ENCODE measurements at regions not wholly inside any gene's neighbourhood (a gene's known extent, or its start where the extent isn't known, plus 50 kb on each side); places are given as distances from the start of the nearest gene placed in this dataset.

GRCh38 chr4:60327651-60328050 is 872.5 kb upstream of the ADGRL3 start:
- H3K9ac ChIP-seq (ENCODE audit: low read depth, low read length), result no peak overlapping the region
- no peaks in the 10 kb centered on the region for H3K36me3 ChIP-seq (ENCODE audit: insufficient read depth, low read length)
- no peaks in the 10 kb centered on the region for H3K27me3 ChIP-seq (ENCODE audit: insufficient read depth, low read length)
- no CpG with 5 or more reads among the region's 1 CpG for WGBS
- H3K4me1 ChIP-seq (ENCODE audit: insufficient read depth, low read length), result no peaks in the 10 kb centered on the region
- no peaks in the 10 kb centered on the region for H3K9me3 ChIP-seq (ENCODE audit: insufficient read depth, low read depth, low read length)
- H3K27ac ChIP-seq (ENCODE audit: low read depth, low read length), result no peak overlapping the region
- H3K4me3 ChIP-seq (ENCODE audit: low read length), result no peak overlapping the region

DNA sequence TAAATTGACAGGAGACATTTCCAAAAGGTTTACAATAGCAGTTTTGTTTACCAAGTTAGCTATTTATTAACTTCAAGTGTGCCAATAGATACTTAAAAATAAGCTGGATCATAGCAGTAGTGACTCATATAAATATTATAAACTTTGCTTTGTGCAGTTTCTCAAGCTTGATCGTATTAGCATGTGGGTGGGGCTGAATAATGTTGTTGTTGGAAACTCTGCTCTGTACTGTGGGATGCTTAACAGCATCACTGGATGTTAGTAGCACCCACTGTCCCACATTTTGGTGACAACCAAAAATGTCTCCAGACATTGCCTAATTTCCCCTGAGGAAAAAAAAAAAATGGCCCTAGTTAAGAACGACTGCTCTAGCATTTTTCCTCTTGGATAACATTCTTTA is 855.2 kb upstream of the ADGRL3 start:
- no peaks in the 10 kb centered on the region for H3K27me3 ChIP-seq (ENCODE audit: insufficient read depth, low read length)
- H3K9ac ChIP-seq (ENCODE audit: low read depth, low read length), result no peak overlapping the region
- H3K9me3 ChIP-seq (ENCODE audit: insufficient read depth, low read depth, low read length), result no peaks in the 10 kb centered on the region
- H3K27ac ChIP-seq (ENCODE audit: low read depth, low read length), result no peak overlapping the region
- no peaks in the 10 kb centered on the region for H3K36me3 ChIP-seq (ENCODE audit: insufficient read depth, low read length)
- H3K4me1 ChIP-seq (ENCODE audit: insufficient read depth, low read length), result no peaks in the 10 kb centered on the region
- no peak overlapping the region for H3K4me3 ChIP-seq (ENCODE audit: low read length)
- 93% methylated on average over 1 of the region's 2 CpGs for WGBS

- Histone ChIP-seq H3K36me3 (ENCODE audit: insufficient read depth, low read length) (no peaks in the 10 kb centered on the region), H3K9me3 (ENCODE audit: insufficient read depth, low read depth, low read length) (no peaks in the 10 kb centered on the region), H3K27me3 (ENCODE audit: insufficient read depth, low read length) (no peaks in the 10 kb centered on the region), H3K27ac (ENCODE audit: low read depth, low read length) (no peak overlapping the region), H3K4me1 (ENCODE audit: insufficient read depth, low read length) (no peaks in the 10 kb centered on the region), H3K9ac (ENCODE audit: low read depth, low read length) (no peak overlapping the region), H3K4me3 (ENCODE audit: low read length) (no peak overlapping the region)
Observed at GRCh38 chr4:60345392-60345791, 854.7 kb upstream of the ADGRL3 start.

GRCh38 chr4:60359746-60360367 is 840.3 kb upstream of the ADGRL3 start:
- no peaks in the 10 kb centered on the region for H3K27me3 ChIP-seq (ENCODE audit: insufficient read depth, low read length)
- H3K4me3 ChIP-seq (ENCODE audit: low read length), result no peak overlapping the region
- WGBS, result 85% methylated on average over 1 of the region's 3 CpGs
- no peaks in the 10 kb centered on the region for H3K36me3 ChIP-seq (ENCODE audit: insufficient read depth, low read length)
- H3K27ac ChIP-seq (ENCODE audit: low read depth, low read length), result no peak overlapping the region
- H3K9ac ChIP-seq (ENCODE audit: low read depth, low read length), result no peak overlapping the region
- H3K4me1 ChIP-seq (ENCODE audit: insufficient read depth, low read length), result peaks cover 1% of the 10 kb centered on the region; the same call in 1 of the 2 replicates
- no peaks in the 10 kb centered on the region for H3K9me3 ChIP-seq (ENCODE audit: insufficient read depth, low read depth, low read length)

- Histone ChIP-seq H3K9me3 (ENCODE audit: insufficient read depth, low read depth, low read length) (no peaks in the 10 kb centered on the region), H3K27ac (ENCODE audit: low read depth, low read length) (no peak overlapping the region), H3K27me3 (ENCODE audit: insufficient read depth, low read length) (no peaks in the 10 kb centered on the region), H3K36me3 (ENCODE audit: insufficient read depth, low read length) (no peaks in the 10 kb centered on the region), H3K4me1 (ENCODE audit: insufficient read depth, low read length) (peaks cover 11% of the 10 kb centered on the region; the same call in 1 of the 2 replicates), H3K9ac (ENCODE audit: low read depth, low read length) (no peak overlapping the region), H3K4me3 (ENCODE audit: low read length) (no peak overlapping the region)
- WGBS, result 61% methylated on average over 3 of the region's 3 CpGs
Observed at GRCh38 chr4:60365176-60365575, 835.0 kb upstream of the ADGRL3 start.

DNA sequence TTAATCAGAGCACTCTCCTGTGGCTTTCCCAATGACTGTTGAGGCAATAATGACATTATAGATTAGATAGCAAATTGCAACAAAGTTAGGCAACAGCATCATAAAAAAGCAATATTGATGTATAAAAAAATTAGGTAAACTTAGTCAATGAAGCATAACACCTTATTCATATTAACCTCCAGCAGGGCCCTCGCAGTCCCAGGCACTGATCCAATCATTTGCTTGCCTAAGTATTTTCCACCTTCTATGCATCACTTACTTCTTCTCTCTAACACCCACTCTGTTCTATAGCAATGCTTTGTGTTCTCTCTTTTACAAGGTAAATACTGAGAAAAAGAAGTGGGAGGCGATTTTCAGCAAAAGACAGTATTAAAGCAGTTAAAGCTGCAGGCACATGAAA is 833.5 kb upstream of the ADGRL3 start:
- no peak overlapping the region for H3K9ac ChIP-seq (ENCODE audit: low read depth, low read length)
- no peaks in the 10 kb centered on the region for H3K36me3 ChIP-seq (ENCODE audit: insufficient read depth, low read length)
- 92% methylated on average over 2 of the region's 2 CpGs for WGBS
- no peaks in the 10 kb centered on the region for H3K9me3 ChIP-seq (ENCODE audit: insufficient read depth, low read depth, low read length)
- peaks cover 11% of the 10 kb centered on the region; the same call in 1 of the 2 replicates for H3K4me1 ChIP-seq (ENCODE audit: insufficient read depth, low read length)
- H3K4me3 ChIP-seq (ENCODE audit: low read length), result no peak overlapping the region
- no peak overlapping the region for H3K27ac ChIP-seq (ENCODE audit: low read depth, low read length)
- H3K27me3 ChIP-seq (ENCODE audit: insufficient read depth, low read length), result no peaks in the 10 kb centered on the region

DNA sequence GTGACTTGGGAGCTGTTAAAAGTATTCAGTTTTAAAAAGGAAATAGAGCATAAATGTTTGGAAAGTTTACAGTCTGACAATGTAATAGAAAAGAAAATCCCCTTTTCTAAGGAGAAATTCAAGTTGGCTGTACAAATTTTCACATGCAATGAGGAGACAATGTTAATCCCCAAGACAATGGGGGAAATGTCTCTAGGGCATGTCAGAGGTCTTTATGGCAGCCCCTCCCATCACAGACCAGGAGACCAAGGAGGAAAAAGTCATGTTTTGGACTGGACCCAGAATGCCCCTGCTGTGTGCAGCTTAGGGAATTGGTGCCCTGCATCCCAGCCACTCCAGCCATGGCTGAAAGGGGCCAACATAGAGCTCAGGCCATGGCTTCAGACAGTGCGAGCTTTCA is 831.1 kb upstream of the ADGRL3 start:
- Histone ChIP-seq H3K27ac (ENCODE audit: low read depth, low read length) (no peak overlapping the region), H3K9me3 (ENCODE audit: insufficient read depth, low read depth, low read length) (no peaks in the 10 kb centered on the region), H3K9ac (ENCODE audit: low read depth, low read length) (no peak overlapping the region), H3K36me3 (ENCODE audit: insufficient read depth, low read length) (no peaks in the 10 kb centered on the region), H3K27me3 (ENCODE audit: insufficient read depth, low read length) (no peaks in the 10 kb centered on the region), H3K4me3 (ENCODE audit: low read length) (no peak overlapping the region), H3K4me1 (ENCODE audit: insufficient read depth, low read length) (peaks cover 11% of the 10 kb centered on the region; the same call in 1 of the 2 replicates)
- 97% methylated on average over 1 of the region's 1 CpG for WGBS

DNA sequence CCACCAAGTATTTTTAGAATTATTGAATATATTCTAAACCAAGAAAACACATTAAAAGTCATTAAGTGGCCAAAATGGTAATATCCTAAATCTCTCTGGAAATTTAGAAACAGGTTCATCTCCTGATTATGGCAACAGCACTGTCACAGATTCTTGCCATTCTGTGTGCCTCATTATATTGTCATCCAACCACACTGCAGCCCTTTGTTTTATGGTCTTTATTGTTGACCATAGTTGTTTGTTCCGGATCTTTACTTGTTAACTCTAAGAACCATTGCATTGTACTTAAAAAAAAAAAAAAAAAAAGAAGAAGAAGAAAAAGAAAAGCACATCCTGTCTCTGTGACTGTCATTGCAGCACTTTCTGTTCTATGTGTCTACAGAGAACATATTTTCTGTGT is 822.1 kb upstream of the ADGRL3 start:
- Histone ChIP-seq H3K4me1 (ENCODE audit: insufficient read depth, low read length) (no peaks in the 10 kb centered on the region), H3K9ac (ENCODE audit: low read depth, low read length) (no peak overlapping the region), H3K27ac (ENCODE audit: low read depth, low read length) (no peak overlapping the region), H3K4me3 (ENCODE audit: low read length) (no peak overlapping the region), H3K27me3 (ENCODE audit: insufficient read depth, low read length) (no peaks in the 10 kb centered on the region), H3K36me3 (ENCODE audit: insufficient read depth, low read length) (no peaks in the 10 kb centered on the region), H3K9me3 (ENCODE audit: insufficient read depth, low read depth, low read length) (no peaks in the 10 kb centered on the region)
- no CpG with 5 or more reads among the region's 1 CpG for WGBS

GRCh38 chr4:60384516-60384915 is 815.6 kb upstream of the ADGRL3 start:
- Histone ChIP-seq H3K36me3 (ENCODE audit: insufficient read depth, low read length) (no peaks in the 10 kb centered on the region), H3K27me3 (ENCODE audit: insufficient read depth, low read length) (no peaks in the 10 kb centered on the region), H3K27ac (ENCODE audit: low read depth, low read length) (no peak overlapping the region), H3K9me3 (ENCODE audit: insufficient read depth, low read depth, low read length) (peaks cover 9% of the 10 kb centered on the region), H3K9ac (ENCODE audit: low read depth, low read length) (no peak overlapping the region), H3K4me1 (ENCODE audit: insufficient read depth, low read length) (no peaks in the 10 kb centered on the region), H3K4me3 (ENCODE audit: low read length) (no peak overlapping the region)
- no CpG with 5 or more reads among the region's 2 CpGs for WGBS

DNA sequence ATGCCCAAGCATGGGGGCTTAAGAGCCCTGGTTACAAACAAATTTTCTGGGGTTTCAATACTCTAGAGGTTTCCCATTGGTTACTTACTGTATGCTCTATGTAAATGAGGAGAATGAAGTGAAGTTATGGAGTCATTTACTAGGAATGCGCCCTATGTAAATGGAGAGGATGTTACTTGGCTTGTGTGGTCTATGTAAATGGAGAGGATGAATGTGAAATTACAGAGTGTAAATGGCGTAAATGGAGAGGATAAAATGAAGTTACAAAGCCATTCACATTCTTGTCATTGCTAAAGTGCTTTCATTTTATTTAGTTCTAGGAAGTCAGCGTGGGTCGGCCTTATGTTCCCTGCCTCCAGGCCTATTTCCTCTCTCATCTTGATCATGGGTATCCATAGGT is 810.5 kb upstream of the ADGRL3 start:
- 84% methylated on average over 4 of the region's 4 CpGs for WGBS
- Histone ChIP-seq H3K4me1 (ENCODE audit: insufficient read depth, low read length) (no peaks in the 10 kb centered on the region), H3K27me3 (ENCODE audit: insufficient read depth, low read length) (no peaks in the 10 kb centered on the region), H3K36me3 (ENCODE audit: insufficient read depth, low read length) (no peaks in the 10 kb centered on the region), H3K27ac (ENCODE audit: low read depth, low read length) (peak overlapping the region; percentile 55; the same call in 1 of the 2 replicates), H3K9ac (ENCODE audit: low read depth, low read length) (no peak overlapping the region), H3K4me3 (ENCODE audit: low read length) (no peak overlapping the region), H3K9me3 (ENCODE audit: insufficient read depth, low read depth, low read length) (peaks cover 19% of the 10 kb centered on the region)

DNA sequence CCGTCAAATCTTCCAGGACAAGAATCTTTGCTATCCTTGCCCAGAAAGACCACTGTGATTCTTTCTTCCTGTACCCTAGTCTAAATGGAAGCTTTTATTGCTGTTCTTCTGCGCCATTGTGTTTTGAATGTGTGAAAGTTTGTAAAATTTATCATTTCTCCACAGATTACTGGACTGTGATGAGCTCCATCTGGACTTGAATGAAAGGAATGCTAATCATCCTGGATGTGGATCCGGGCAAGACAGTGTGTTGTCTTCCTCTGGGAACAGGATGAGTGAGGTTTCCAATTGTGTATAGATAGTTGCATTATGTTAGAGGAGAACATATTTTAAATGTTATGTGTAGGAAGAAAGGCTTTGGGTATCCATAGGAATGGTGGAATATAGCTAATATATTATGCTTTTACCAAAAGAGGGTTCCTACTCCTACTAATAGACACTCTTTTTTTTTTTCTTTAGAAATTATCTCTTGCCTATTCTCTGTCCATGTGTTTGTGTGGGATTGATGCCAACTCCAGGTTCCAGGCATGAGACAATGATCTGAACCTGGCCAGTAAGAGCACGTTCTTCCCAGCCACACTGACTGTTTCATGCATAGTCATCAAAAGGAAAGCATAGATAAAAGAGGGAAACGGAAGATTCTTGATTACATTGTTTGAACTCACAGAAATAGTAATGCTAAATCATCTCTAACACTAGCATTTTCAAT is 803.6 kb upstream of the ADGRL3 start:
- Histone ChIP-seq H3K4me1 (ENCODE audit: insufficient read depth, low read length) (no peaks in the 10 kb centered on the region), H3K9me3 (ENCODE audit: insufficient read depth, low read depth, low read length) (no peaks in the 10 kb centered on the region), H3K27ac (ENCODE audit: low read depth, low read length) (no peak overlapping the region), H3K27me3 (ENCODE audit: insufficient read depth, low read length) (no peaks in the 10 kb centered on the region), H3K4me3 (ENCODE audit: low read length) (no peak overlapping the region), H3K9ac (ENCODE audit: low read depth, low read length) (no peak overlapping the region), H3K36me3 (ENCODE audit: insufficient read depth, low read length) (no peaks in the 10 kb centered on the region)
- WGBS, result 81% methylated on average over 4 of the region's 5 CpGs

Data from HUES64 (cell line).